Thyroid gland (tissue), 4 donors: ENCODE measurements at regions not wholly inside any gene's neighbourhood (a gene's known extent, or its start where the extent isn't known, plus 50 kb on each side); places are given as distances from the start of the nearest gene placed in this dataset.
"Not testable (repeated sequence)": the region's sequence is repeated elsewhere in the genome, so short reads cannot be mapped to it uniquely, and the experiment has no call there.

Experiments used
- DNase-seq, 2 donors: peaks; one replicate each; pipeline ENCODE4 v3.0.0-alpha.2; 2019
- H3K27ac ChIP-seq, 3 donors: fragments of 200-600 bp; sonication (generic); 1 replicate in 2 of 3; 2 replicates in 1 of 3; pipeline ENCODE4 v1.5.1; 2016 to 2019; ENCODE audit warnings: mild to moderate bottlenecking in 1 of 3, moderate library complexity in 1 of 3
- H3K27me3 ChIP-seq: fragments of 200-600 bp; sonication (generic); one replicate; pipeline ENCODE4 v1.5.1; 2019
- H3K36me3 ChIP-seq, 2 donors: fragments of 200-600 bp; sonication (generic); one replicate each; pipeline ENCODE4 v1.5.1; 2016 to 2019
- H3K4me1 ChIP-seq, 2 donors: fragments of 200-600 bp; sonication (generic); one replicate each; pipeline ENCODE4 v1.5.1; 2017 to 2019
- H3K4me3 ChIP-seq, 3 donors: fragments of 200-600 bp; sonication (generic); replicated peaks in 1 of 3; 1 replicate in 2 of 3; 2 replicates in 1 of 3; pipeline ENCODE4 v1.5.1; 2016; ENCODE audit warnings: mild to moderate bottlenecking in 1 of 3
- H3K9me3 ChIP-seq: fragments of 200-600 bp; sonication (generic); one replicate; pipeline ENCODE4 v1.5.1; 2017
- CTCF ChIP-seq, 6 experiments: fragments of 200-600 bp in 3 of 6; fragments of 450-650 bp in 3 of 6; sonication (generic) in 3 of 6; IDR thresholded peaks; one replicate each; pipeline ENCODE4 v1.5.1; 2016 to 2019; ENCODE audit warnings: antibody characterized with exemption in 6 of 6, mild to moderate bottlenecking in 2 of 6, inconsistent platforms in 1 of 6, moderate library complexity in 1 of 6
- POLR2A ChIP-seq, 2 donors: fragments of 450-650 bp; IDR thresholded peaks; one replicate each; pipeline ENCODE4 v1.6.1; 2017; ENCODE audit warnings: antibody characterized with exemption in 2 of 2, mild to moderate bottlenecking in 2 of 2, moderate library complexity in 1 of 2
- WGBS, 2 donors: methylation state at CpG; one replicate each; pipeline ENCODE4 v1.1.5; 2017; 5-methylcytosine and 5-hydroxymethylcytosine counted together
- intact Hi-C: fragments of 100-400 bp; cut with DNase I; formaldehyde crosslinking; loops from one replicate; pipeline ENCODE4 v1.15.1; 2023

GRCh38 chr11:41533761-41534160 is 74.3 kb upstream of the LRRC4C start:
- Histone ChIP-seq H3K36me3 (no peaks in the 10 kb centered on the region), H3K4me1 (no peaks in the 10 kb centered on the region), H3K27me3 (no peaks in the 10 kb centered on the region), H3K4me3 (no peak overlapping the region), H3K9me3 (no peaks in the 10 kb centered on the region), H3K27ac (no peak overlapping the region)
- TF ChIP-seq POLR2A (IDR thresholded peaks at IDR 0.05), result no peak
- TF ChIP-seq CTCF (IDR thresholded peaks at IDR 0.05), result no peak
- WGBS, 2 donors, result 79 to 82% methylated on average over 1 of the region's 1 CpG
- intact Hi-C loops, result no loop called here
- no peak for DNase-seq

- H3K36me3 ChIP-seq, result no peaks in the 10 kb centered on the region
- TF ChIP-seq POLR2A (IDR thresholded peaks at IDR 0.05), result no peak
- no peak overlapping the region for H3K27ac ChIP-seq
- DNase-seq, result no peak
- no peaks in the 10 kb centered on the region for H3K9me3 ChIP-seq
- WGBS, 2 donors, result 71 to 73% methylated on average over 4 of the region's 4 CpGs
- intact Hi-C loops, result no loop called here
- no peaks in the 10 kb centered on the region for H3K27me3 ChIP-seq
- no peak overlapping the region for H3K4me3 ChIP-seq
- H3K4me1 ChIP-seq, result no peaks in the 10 kb centered on the region
Observed at GRCh38 chr11:41534391-41534790, 74.9 kb upstream of the LRRC4C start.

DNA sequence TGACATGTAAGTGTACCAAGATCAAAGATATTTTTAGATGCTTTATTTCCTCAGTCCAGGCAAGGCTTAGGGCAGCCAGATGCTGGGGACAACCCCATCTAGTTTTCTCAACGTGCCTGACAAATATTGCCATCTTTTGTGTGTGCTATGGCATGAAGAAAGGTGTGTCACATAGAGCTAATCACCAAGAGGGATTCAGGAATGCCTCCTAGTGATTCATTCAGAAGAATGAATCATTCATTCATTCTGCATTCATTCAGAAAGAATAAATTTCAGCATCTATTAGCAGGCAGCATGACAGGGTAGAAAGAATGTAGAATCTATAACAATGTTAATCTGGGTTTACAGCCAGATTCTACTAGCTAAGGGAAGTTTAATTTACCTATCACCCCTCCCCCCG is 75.4 kb upstream of the LRRC4C start:
- no peak overlapping the region for H3K4me3 ChIP-seq
- WGBS, 2 donors, result 51 to 81% methylated on average over 2 of the region's 2 CpGs
- no peak for TF ChIP-seq POLR2A (IDR thresholded peaks at IDR 0.05)
- TF ChIP-seq CTCF (IDR thresholded peaks at IDR 0.05), result no peak
- H3K9me3 ChIP-seq, result no peaks in the 10 kb centered on the region
- no peaks in the 10 kb centered on the region for H3K4me1 ChIP-seq
- no peak overlapping the region for H3K27ac ChIP-seq
- intact Hi-C loops, result no loop called here
- H3K36me3 ChIP-seq, result no peaks in the 10 kb centered on the region
- no peaks in the 10 kb centered on the region for H3K27me3 ChIP-seq
- no peak for DNase-seq

GRCh38 chr11:41536021-41536568 is 76.6 kb upstream of the LRRC4C start:
- H3K27ac ChIP-seq, result no peak overlapping the region
- H3K4me3 ChIP-seq, result no peak overlapping the region
- no peaks in the 10 kb centered on the region for H3K9me3 ChIP-seq
- no peak for TF ChIP-seq POLR2A (IDR thresholded peaks at IDR 0.05)
- no peak for TF ChIP-seq CTCF (IDR thresholded peaks at IDR 0.05)
- H3K4me1 ChIP-seq, result no peaks in the 10 kb centered on the region
- no peaks in the 10 kb centered on the region for H3K27me3 ChIP-seq
- no peaks in the 10 kb centered on the region for H3K36me3 ChIP-seq
- no peak for DNase-seq
- WGBS, 2 donors, result 87 to 89% methylated on average over 10 of the region's 10 CpGs
- intact Hi-C loops, result no loop called here

GRCh38 chr11:41544902-41545301 is 85.5 kb upstream of the LRRC4C start:
- intact Hi-C loops, H3K9me3 ChIP-seq: not testable (repeated sequence)
- 89 to 100% methylated on average over 2 to 3 of the region's 3 CpGs for WGBS, 2 donors

GRCh38 chr11:41578421-41579051 is 119.1 kb upstream of the LRRC4C start:
- Histone ChIP-seq H3K4me3 (no peak overlapping the region), H3K27me3 (no peaks in the 10 kb centered on the region), H3K36me3 (no peaks in the 10 kb centered on the region), H3K9me3 (no peaks in the 10 kb centered on the region), H3K27ac (no peak overlapping the region), H3K4me1 (no peaks in the 10 kb centered on the region)
- intact Hi-C loops, result no loop called here
- 82 to 83% methylated on average over 9 of the region's 9 CpGs for WGBS, 2 donors
- no peak for DNase-seq
- TF ChIP-seq CTCF (IDR thresholded peaks at IDR 0.05) (no peak), POLR2A (IDR thresholded peaks at IDR 0.05) (no peak)

More at GRCh38 chr11:41544902-41545301, 85.5 kb upstream of the LRRC4C start:
- H3K27ac ChIP-seq, DNase-seq, H3K4me1 ChIP-seq, H3K36me3 ChIP-seq, H3K4me3 ChIP-seq, H3K27me3 ChIP-seq: not testable (repeated sequence)
